ENCODE measurements at regions not wholly inside any gene's neighbourhood (a gene's known extent, or its start where the extent isn't known, plus 50 kb on each side); places are given as distances from the start of the nearest gene placed in this dataset.

- Histone ChIP-seq H3K9me3 (ENCODE audit: control insufficient read depth, low read depth, low read length) (no peaks in the 10 kb centered on the region), H3K4me3 (ENCODE audit: low read length) (no peak overlapping the region), H3K27ac (ENCODE audit: low read length) (no peak overlapping the region), H3K4me1 (ENCODE audit: control insufficient read depth, low read depth, low read length) (no peaks in the 10 kb centered on the region), H3K27me3 (ENCODE audit: control insufficient read depth, insufficient read depth, low read length) (no peaks in the 10 kb centered on the region), H3K36me3 (ENCODE audit: control insufficient read depth, low read depth, low read length) (no peaks in the 10 kb centered on the region), H3K9ac (ENCODE audit: low read length) (no peak overlapping the region)
Observed at GRCh38 chr3:30512576-30512975, 93.8 kb upstream of the TGFBR2 start.

DNA sequence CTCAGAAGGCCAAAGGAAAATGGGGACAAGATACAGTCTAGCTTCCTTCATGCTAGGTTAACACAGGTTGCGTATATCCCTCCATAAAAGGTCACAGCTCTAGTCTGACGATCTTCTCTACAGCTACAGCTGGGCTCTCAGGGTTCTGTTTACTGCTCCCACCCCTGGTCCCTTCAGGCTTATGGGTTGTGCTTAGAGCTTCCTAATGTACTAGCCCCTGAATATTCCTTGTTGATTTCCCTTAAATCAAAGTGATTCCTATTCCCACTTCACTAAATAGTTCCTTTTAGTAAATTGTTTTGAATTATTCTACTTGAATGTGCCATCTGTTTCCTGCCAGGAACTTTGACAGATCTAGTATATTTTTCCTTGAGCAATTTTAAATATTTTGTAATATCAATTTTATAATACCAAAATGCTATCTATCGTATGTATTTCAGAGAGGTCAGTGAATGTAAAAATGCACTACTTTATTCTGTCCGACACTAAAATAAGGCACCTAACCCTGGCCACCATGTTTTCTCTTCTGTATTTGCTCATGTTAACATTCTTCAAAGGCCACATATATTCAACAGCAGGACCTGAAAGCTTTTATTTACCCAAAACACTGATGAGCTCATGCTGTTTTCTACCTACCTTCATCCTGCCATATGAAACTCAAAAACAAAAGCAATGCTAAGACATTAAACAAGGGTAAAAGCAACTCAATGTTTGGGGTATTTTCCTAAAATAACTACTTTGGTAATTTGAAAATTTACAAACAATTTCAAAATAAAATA is 92.8 kb upstream of the TGFBR2 start:
- no peak overlapping the region for H3K4me3 ChIP-seq (ENCODE audit: low read length)
- H3K27me3 ChIP-seq (ENCODE audit: control insufficient read depth, insufficient read depth, low read length), result no peaks in the 10 kb centered on the region
- H3K4me1 ChIP-seq (ENCODE audit: control insufficient read depth, low read depth, low read length), result no peaks in the 10 kb centered on the region
- no peak overlapping the region for H3K9ac ChIP-seq (ENCODE audit: low read length)
- H3K36me3 ChIP-seq (ENCODE audit: control insufficient read depth, low read depth, low read length), result no peaks in the 10 kb centered on the region
- no peak overlapping the region for H3K27ac ChIP-seq (ENCODE audit: low read length)
- H3K9me3 ChIP-seq (ENCODE audit: control insufficient read depth, low read depth, low read length), result no peaks in the 10 kb centered on the region

DNA sequence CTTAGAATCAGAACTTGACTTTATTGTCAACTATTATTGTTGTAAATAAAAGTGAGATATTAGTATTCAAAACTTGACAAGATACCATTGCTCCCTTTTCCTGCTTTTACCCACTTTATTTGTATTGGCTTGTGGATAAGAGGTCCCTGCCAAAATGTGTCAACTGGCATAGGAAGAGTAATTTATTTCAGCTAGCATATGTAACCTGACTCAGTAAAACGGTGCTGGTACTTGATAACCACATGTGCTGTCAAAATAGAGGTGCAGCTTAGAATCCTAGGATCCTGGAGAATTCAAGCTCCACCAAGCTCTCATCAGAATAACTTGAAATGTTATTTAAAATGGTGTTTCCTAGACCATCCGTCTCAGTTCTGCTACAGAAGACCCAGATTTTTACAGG is 90.2 kb upstream of the TGFBR2 start:
- Histone ChIP-seq H3K27ac (ENCODE audit: low read length) (no peak overlapping the region), H3K9ac (ENCODE audit: low read length) (no peak overlapping the region), H3K4me3 (ENCODE audit: low read length) (no peak overlapping the region), H3K36me3 (ENCODE audit: control insufficient read depth, low read depth, low read length) (no peaks in the 10 kb centered on the region), H3K27me3 (ENCODE audit: control insufficient read depth, insufficient read depth, low read length) (no peaks in the 10 kb centered on the region), H3K4me1 (ENCODE audit: control insufficient read depth, low read depth, low read length) (no peaks in the 10 kb centered on the region), H3K9me3 (ENCODE audit: control insufficient read depth, low read depth, low read length) (no peaks in the 10 kb centered on the region)

DNA sequence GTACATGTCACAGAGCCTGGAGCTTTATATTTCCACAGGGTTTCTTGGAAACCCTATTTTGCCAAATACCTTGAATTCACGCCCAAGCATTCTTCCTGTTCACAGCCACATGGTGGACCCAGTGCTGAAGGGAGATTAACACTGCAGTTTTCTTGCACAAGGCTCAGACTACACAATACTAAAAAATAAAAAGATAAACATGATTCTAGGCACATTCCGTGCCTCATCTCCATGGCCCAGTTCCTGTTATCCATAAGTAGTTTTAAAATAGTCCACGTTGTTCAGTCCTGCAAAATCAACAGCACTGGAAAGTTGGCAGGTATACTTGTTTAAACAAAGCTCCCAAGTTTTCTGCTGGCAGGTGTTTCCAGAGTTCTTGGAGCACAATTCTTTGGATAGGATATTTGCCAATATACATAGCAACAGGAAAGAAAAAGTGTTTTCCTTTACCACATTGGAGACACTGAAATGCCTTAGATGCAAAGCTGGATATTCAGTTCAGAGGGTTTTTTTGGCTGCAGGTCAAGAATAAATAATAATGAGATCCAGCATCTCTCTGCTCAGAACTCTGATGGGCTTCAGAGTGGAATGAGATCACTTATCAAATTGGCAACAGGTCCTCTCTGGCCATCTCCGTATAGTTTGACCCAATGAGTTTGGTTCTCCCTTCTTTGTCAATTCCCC is 88.1 kb upstream of the TGFBR2 start:
- H3K9ac ChIP-seq (ENCODE audit: low read length), result no peak overlapping the region
- H3K4me1 ChIP-seq (ENCODE audit: control insufficient read depth, low read depth, low read length), result no peaks in the 10 kb centered on the region
- no peaks in the 10 kb centered on the region for H3K36me3 ChIP-seq (ENCODE audit: control insufficient read depth, low read depth, low read length)
- H3K4me3 ChIP-seq (ENCODE audit: low read length), result no peak overlapping the region
- no peaks in the 10 kb centered on the region for H3K27me3 ChIP-seq (ENCODE audit: control insufficient read depth, insufficient read depth, low read length)
- H3K9me3 ChIP-seq (ENCODE audit: control insufficient read depth, low read depth, low read length), result no peaks in the 10 kb centered on the region
- no peak overlapping the region for H3K27ac ChIP-seq (ENCODE audit: low read length)

DNA sequence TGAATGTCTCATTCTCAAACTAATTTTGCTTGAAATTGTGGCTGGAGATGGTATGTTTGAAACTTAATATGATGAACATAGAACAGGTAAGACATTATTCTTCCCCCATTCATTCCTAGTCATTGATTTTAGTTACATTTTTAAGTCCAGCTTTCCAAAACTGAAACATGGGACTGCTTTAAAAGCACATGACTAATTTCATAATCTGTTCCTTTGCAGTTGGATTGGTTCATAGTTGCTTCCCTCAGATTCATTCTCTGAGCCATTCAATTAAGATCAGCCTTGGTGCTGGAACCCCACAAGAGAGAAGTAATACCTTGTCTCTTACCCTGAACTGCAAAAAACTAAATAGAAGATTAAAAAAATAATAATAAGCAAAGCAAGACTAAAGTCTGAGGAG is 87.5 kb upstream of the TGFBR2 start:
- H3K27ac ChIP-seq (ENCODE audit: low read length), result no peak overlapping the region
- no peaks in the 10 kb centered on the region for H3K27me3 ChIP-seq (ENCODE audit: control insufficient read depth, insufficient read depth, low read length)
- H3K9ac ChIP-seq (ENCODE audit: low read length), result no peak overlapping the region
- no peaks in the 10 kb centered on the region for H3K4me1 ChIP-seq (ENCODE audit: control insufficient read depth, low read depth, low read length)
- H3K9me3 ChIP-seq (ENCODE audit: control insufficient read depth, low read depth, low read length), result no peaks in the 10 kb centered on the region
- no peaks in the 10 kb centered on the region for H3K36me3 ChIP-seq (ENCODE audit: control insufficient read depth, low read depth, low read length)
- H3K4me3 ChIP-seq (ENCODE audit: low read length), result no peak overlapping the region

DNA sequence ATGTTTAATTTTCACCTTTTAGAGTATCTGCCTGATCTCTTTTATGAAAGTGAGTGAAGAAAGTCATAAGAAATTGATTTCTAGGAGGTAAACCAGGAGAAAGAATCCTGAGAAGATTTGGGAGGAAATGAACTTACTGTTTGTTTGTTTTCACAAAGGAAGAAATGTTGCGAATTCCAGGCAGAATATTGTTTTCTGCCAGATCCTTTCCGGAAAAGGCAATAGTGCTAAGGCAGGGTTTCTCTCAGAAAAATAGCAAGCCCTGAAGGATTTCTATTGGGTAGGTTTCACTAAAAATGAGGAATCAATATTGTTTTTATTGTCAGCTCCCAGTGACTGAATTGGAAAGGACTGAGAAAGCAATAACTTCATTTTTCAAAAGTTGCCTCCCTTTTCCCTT is 85.7 kb upstream of the TGFBR2 start:
- Histone ChIP-seq H3K9me3 (ENCODE audit: control insufficient read depth, low read depth, low read length) (no peaks in the 10 kb centered on the region), H3K27me3 (ENCODE audit: control insufficient read depth, insufficient read depth, low read length) (no peaks in the 10 kb centered on the region), H3K4me3 (ENCODE audit: low read length) (no peak overlapping the region), H3K9ac (ENCODE audit: low read length) (no peak overlapping the region), H3K27ac (ENCODE audit: low read length) (no peak overlapping the region), H3K36me3 (ENCODE audit: control insufficient read depth, low read depth, low read length) (no peaks in the 10 kb centered on the region), H3K4me1 (ENCODE audit: control insufficient read depth, low read depth, low read length) (no peaks in the 10 kb centered on the region)

- Histone ChIP-seq H3K27ac (ENCODE audit: low read length) (no peak overlapping the region), H3K36me3 (ENCODE audit: control insufficient read depth, low read depth, low read length) (no peaks in the 10 kb centered on the region), H3K9ac (ENCODE audit: low read length) (no peak overlapping the region), H3K9me3 (ENCODE audit: control insufficient read depth, low read depth, low read length) (no peaks in the 10 kb centered on the region), H3K4me1 (ENCODE audit: control insufficient read depth, low read depth, low read length) (no peaks in the 10 kb centered on the region), H3K27me3 (ENCODE audit: control insufficient read depth, insufficient read depth, low read length) (no peaks in the 10 kb centered on the region), H3K4me3 (ENCODE audit: low read length) (no peak overlapping the region)
Observed at GRCh38 chr3:30521156-30521715, 85.2 kb upstream of the TGFBR2 start.

DNA sequence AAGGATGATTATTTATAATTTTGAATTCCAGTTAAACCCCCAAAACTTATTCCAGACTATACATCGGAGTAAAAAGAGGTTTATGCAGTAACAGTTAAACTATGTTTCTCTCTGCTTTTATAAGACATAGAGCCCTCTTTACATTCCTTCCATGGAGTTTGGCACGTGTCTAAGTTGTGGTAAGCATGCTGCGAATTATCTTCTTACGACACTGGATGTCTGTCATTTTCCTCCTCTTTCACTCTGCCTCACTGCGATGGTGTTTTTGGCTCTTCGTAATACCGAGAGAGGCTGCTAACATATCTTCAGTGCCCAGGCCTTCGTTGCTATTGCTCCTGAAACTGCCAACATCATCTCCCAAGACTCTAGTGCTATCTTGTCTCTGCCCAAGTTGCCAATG is 83.9 kb upstream of the TGFBR2 start:
- Histone ChIP-seq H3K36me3 (ENCODE audit: control insufficient read depth, low read depth, low read length) (no peaks in the 10 kb centered on the region), H3K4me1 (ENCODE audit: control insufficient read depth, low read depth, low read length) (no peaks in the 10 kb centered on the region), H3K27me3 (ENCODE audit: control insufficient read depth, insufficient read depth, low read length) (no peaks in the 10 kb centered on the region), H3K4me3 (ENCODE audit: low read length) (no peak overlapping the region), H3K27ac (ENCODE audit: low read length) (no peak overlapping the region), H3K9me3 (ENCODE audit: control insufficient read depth, low read depth, low read length) (no peaks in the 10 kb centered on the region), H3K9ac (ENCODE audit: low read length) (no peak overlapping the region)

DNA sequence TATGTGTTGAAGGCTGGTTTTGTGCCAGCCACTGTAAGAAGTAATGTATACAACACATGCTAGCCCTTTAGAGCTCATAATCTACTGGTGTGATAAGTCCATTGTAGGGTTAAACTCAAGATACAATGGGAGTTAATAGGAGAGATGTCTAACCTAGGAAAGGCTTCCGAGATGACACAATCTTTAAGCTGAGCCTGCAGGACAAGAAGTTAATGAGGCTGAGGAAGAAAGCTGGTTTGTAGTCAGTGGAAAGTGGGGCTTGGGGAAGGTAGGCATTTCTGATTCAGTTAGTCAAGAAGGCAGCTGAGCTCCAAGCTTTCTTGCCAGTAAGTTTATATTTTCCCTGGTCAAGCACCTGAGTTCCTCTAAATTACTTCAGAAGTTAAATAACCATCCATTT is 83.0 kb upstream of the TGFBR2 start:
- H3K27ac ChIP-seq (ENCODE audit: low read length), result no peak overlapping the region
- H3K9me3 ChIP-seq (ENCODE audit: control insufficient read depth, low read depth, low read length), result no peaks in the 10 kb centered on the region
- H3K9ac ChIP-seq (ENCODE audit: low read length), result no peak overlapping the region
- H3K4me3 ChIP-seq (ENCODE audit: low read length), result no peak overlapping the region
- no peaks in the 10 kb centered on the region for H3K4me1 ChIP-seq (ENCODE audit: control insufficient read depth, low read depth, low read length)
- no peaks in the 10 kb centered on the region for H3K36me3 ChIP-seq (ENCODE audit: control insufficient read depth, low read depth, low read length)
- H3K27me3 ChIP-seq (ENCODE audit: control insufficient read depth, insufficient read depth, low read length), result no peaks in the 10 kb centered on the region

DNA sequence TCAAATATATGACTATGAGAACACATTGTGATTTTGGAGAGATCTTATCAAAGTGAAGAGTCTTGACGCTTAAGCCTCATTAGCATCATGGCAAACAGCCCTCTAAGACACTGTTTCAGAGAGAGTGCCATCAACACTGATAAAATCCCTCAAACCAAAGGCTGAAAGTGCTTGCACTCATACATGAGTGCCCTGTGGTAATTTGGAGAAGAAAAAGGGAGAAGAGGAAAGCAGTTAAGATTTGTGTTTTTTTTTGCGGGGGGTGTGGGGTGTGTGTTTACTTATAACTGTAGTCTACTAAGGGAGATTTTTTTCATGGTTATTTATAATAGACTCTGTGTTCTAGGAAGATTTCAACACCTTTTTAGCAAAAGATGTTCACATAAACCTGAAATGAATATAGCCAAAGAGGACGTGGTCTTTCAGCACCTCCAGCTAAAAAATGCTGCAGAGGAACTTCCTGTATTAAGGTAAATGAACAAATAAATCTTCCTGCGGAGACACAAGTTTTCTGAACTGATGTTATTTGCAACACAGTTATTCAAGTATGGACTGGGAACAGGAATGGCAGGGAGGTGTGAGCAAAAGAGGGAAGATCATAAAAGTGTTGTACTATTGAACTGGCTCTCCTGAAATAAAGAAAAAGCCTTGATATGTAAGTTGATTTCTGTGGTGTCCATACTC is 81.9 kb upstream of the TGFBR2 start:
- no peak overlapping the region for H3K4me3 ChIP-seq (ENCODE audit: low read length)
- H3K27ac ChIP-seq (ENCODE audit: low read length), result no peak overlapping the region
- H3K9ac ChIP-seq (ENCODE audit: low read length), result no peak overlapping the region
- H3K4me1 ChIP-seq (ENCODE audit: control insufficient read depth, low read depth, low read length), result no peaks in the 10 kb centered on the region
- H3K9me3 ChIP-seq (ENCODE audit: control insufficient read depth, low read depth, low read length), result no peaks in the 10 kb centered on the region
- H3K27me3 ChIP-seq (ENCODE audit: control insufficient read depth, insufficient read depth, low read length), result no peaks in the 10 kb centered on the region
- H3K36me3 ChIP-seq (ENCODE audit: control insufficient read depth, low read depth, low read length), result no peaks in the 10 kb centered on the region

- Histone ChIP-seq H3K27ac (ENCODE audit: low read length) (no peak overlapping the region), H3K4me1 (ENCODE audit: control insufficient read depth, low read depth, low read length) (no peaks in the 10 kb centered on the region), H3K9me3 (ENCODE audit: control insufficient read depth, low read depth, low read length) (no peaks in the 10 kb centered on the region), H3K36me3 (ENCODE audit: control insufficient read depth, low read depth, low read length) (no peaks in the 10 kb centered on the region), H3K9ac (ENCODE audit: low read length) (no peak overlapping the region), H3K27me3 (ENCODE audit: control insufficient read depth, insufficient read depth, low read length) (no peaks in the 10 kb centered on the region), H3K4me3 (ENCODE audit: low read length) (no peak overlapping the region)
Observed at GRCh38 chr3:30526031-30526430, 80.4 kb upstream of the TGFBR2 start.

All from iPS-18a (cell line).